ENCODE measurements at regions not wholly inside any gene's neighbourhood (a gene's known extent, or its start where the extent isn't known, plus 50 kb on each side); places are given as distances from the start of the nearest gene placed in this dataset.

DNA sequence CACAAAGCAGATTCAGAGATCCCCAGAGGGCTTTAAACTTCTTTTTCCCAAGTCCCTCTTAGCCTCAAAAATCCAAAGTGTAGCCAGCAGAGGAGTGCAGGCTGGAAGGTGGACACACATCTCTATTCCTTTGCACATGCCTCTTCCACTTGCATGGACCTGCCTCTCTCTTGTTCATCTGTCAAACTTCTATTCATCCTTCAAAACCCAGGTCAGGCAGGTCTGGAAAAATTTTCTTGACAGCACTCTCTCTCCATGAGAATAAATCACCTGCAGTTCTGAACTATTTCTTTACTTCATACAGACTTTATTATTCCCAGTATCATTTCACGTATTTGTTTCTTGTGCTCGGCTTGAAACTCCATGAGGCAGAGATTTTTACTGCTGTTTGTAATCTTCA lies 127.5 kb downstream of the SS18 start:
- no peak for DNase-seq

GRCh38 chr18:25962176-25962575 lies 128.2 kb downstream of the SS18 start:
- no peak for DNase-seq

GRCh38 chr18:25957017-25957416 lies 133.4 kb downstream of the SS18 start:
- no peak for DNase-seq

GRCh38 chr18:25953111-25953510 lies 137.3 kb downstream of the SS18 start:
- DNase-seq: no peak

GRCh38 chr18:25950321-25950720 lies 140.1 kb downstream of the SS18 start:
- no peak for DNase-seq

DNA sequence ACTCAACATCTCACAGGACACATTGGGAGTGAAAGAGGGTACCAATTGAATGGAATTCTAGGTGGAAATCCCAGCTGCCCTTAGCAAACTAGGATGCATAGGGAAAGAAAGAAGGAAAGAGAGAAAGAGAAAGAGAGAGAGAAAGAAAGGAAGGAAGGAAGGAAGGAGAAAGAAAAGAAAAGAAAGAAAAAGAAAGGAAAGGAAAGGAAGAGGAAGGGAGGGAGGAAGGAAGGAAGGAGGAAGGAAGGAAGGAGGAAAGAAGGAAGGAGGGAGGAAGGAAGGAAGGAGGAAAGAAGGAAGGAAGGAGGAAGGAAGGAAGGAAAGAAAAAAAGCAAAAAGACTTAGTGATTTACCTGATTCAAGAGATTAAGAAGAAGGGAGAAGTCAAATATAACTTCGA lies 143.9 kb downstream of the SS18 start:
- DNase-seq: no peak

DNA sequence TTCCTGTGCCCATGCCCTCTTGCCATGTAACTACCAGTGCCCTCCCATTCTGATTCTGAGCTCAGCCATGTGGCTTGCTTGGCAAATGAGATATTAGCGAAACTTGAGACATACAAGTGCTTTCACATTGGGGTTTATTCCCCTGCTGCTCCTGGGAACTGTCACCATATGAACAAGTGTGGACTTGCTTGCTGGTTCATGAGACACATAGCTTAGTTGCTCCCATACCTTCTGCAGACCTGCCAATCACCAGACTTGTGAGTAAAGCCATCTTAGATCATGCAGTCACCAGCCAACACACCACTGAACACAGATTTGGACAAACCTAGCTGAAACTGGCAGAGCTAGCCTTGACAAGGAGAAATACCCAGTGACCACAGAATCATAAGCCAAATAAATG lies 155.1 kb downstream of the SS18 start:
- DNase-seq: no peak

DNA sequence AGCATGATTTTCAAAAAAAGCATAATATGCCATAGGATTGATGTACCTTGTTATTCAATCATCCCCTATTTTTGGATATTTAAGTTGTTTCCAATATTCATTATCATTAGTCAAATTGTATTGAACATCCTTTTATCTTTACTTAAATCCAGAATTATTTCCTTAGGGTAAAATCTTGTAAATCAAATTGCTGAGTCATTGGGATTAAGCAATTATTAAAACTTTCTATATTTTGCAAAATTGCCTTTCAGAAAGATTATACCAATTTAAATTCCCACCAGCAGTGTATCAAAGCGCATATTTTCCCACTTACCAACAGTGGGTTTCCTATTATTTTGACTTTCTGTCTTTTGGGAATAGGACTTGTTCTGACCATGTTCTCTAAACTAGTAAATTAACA lies 159.3 kb downstream of the SS18 start:
- no peak for DNase-seq

DNA sequence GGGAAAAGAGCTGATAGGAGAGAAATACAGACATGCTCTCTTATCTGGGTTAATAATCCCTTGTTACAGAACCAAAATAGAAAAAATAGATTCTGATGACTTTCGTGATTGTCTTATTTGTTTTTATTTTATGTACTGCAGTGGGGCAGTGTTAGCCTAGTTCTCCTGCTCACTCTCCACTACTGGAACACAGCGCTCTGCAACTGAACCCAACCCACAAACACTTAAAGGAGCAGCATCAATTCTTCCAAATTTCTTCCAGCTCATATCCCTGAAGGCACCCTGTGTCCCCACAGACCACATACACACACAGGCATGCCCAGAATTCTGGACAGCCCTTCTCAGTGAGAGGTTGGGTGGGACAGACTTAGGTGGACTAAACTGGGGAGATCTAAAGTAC lies 160.6 kb downstream of the SS18 start:
- DNase-seq: no peak

- DNase-seq: no peak
Observed at GRCh38 chr18:25927830-25928229, 162.6 kb downstream of the SS18 start.

DNA sequence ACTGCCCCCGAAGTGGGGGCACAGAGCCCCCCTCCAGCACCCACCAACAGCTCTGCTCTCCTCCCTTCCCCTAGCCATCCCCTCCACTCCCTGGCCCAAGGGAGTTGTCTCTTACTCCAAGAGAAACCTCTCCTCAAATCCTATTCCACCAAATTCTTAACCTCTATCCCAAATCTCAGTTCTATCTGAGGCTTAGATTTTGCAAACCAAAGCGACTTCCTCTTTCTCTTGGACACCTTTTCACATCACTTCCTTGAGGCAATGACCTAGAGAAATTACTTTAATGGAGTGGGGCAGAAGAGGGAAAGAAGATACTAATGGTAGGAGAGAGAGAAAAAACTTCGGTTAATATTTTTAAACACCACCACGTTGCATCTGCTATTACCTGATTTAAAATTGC lies 167.2 kb downstream of the SS18 start:
- no peak for DNase-seq

GRCh38 chr18:25921677-25922421 lies 168.6 kb downstream of the SS18 start:
- peak; percentile 34 for DNase-seq

DNA sequence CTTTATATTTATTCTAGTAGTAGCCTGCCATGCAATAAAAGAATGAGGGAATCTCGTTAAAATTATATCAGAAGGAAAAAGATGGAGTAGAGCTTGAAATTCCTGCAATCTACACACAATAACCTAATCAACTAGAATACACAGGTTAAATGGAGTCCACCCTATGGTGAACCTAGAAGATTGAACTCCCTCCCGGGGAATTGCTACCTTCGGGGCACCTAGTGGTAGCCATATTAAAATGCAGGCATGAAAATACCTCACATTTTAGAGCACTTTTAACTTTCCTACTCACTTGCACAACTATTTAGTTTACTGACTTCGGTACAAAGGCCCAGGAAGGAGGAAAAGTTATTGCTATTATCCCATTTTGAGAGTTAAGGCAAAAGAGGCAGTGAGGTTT lies 174.5 kb downstream of the SS18 start:
- DNase-seq: no peak

- DNase-seq: no peak
Observed at GRCh38 chr18:25898965-25899364, 191.4 kb downstream of the SS18 start.

- DNase-seq: no peak
Observed at GRCh38 chr18:25896956-25897355, 193.5 kb downstream of the SS18 start.

DNA sequence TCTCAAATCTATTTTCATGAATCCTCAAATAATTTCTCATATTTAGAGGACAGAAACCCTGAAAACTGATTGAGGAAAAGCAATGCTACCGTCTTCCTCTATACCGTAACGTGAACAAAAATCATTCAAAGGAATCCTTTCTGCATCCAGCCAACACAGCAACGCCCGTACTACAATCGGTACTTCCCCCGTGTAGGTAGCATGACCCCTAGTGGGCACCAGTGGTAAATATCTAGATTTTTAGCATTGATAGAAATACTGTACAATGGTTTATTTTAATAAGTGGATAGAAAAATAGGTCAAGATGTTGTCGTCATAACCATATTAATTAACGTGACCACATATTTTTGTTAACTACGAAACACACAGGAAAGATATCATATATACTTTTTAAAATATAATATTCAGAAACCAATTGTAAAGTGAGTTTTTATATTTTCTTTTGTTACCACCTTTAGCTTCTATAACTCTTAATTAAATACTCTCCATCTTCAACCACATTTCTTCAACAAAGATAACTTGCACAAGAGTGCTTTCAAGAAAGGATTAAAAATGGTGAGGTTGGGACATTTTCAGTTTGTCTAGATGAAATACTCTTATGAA lies 194.1 kb downstream of the SS18 start:
- DNase-seq: peak; percentile 25

DNA sequence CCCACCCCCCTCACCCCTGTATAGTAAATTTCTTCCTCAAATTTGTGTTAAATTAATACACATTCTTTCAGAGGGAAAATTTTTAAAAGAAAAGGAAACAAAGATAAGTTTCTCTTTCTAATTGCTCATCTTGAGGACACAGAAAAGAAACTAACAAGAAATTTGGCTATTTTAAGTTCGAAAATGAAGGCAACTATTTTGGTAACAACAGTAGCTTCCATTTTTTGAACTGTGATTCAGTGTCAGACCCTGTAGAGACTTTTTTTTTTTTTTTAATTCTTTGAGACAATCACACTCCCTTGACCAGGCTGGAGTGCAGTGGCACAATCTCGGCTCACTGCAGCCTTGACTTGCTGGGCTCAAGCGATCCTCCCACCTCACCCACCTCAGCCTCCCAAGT lies 194.9 kb downstream of the SS18 start:
- DNase-seq: no peak

- no peak for DNase-seq
Observed at GRCh38 chr18:25886283-25886682, 204.1 kb downstream of the SS18 start.

- no peak for DNase-seq
Observed at GRCh38 chr18:25883091-25883490, 207.3 kb downstream of the SS18 start.

DNA sequence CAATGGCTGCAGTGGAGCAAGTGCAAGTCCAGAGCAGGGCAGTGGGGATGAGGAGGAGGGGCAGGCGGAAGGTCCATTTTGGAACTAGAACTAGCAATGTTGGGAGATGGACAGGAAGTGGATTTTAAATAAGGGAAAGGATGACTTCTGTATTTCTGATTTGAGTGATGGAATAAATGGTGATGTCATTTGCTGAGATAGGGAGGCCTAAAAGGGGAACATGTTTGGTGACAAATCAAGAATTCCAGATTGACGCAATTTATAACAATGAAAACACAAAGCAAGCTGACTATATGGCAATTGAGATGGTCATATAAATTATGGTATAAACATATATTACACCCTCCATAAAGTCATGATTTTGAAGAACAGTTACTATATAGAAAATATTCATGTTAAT lies 209.3 kb downstream of the SS18 start:
- no peak for DNase-seq

DNA sequence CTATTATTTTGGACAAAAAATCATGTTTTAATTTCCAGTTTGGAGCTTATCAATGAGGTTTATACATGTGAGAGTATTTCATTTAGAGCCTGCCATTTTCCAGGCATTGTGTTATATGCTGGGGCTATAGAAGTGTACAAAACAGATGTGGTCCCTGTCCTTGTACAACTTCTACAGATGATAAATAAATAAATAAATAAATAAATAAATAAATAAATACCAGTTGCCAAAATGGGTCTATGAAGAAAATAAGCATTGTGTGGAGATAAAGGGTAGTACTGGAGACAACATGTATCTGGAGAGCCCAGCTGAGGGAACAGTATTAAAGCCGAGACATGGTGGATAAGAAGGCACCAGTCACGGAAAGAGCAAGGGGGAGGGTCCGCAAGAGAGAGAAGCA lies 210.0 kb downstream of the SS18 start:
- no peak for DNase-seq

- DNase-seq: no peak
Observed at GRCh38 chr18:25876330-25876948, 214.0 kb downstream of the SS18 start.

GRCh38 chr18:25875551-25876240 lies 214.7 kb downstream of the SS18 start:
- peak; percentile 25 for DNase-seq

- no peak for DNase-seq
Observed at GRCh38 chr18:25873833-25874232, 216.6 kb downstream of the SS18 start.

Measured in NCI-H1105 (cell line).